NB4 (cell line): ENCODE measurements at regions not wholly inside any gene's neighbourhood (a gene's known extent, or its start where the extent isn't known, plus 50 kb on each side); places are given as distances from the start of the nearest gene placed in this dataset.

Source experiments
- CTCF ChIP-seq: IDR thresholded peaks from one replicate; pipeline ENCODE4 v1.5.1; 2012; ENCODE audit warnings: low read depth, low read length
- MAX ChIP-seq: IDR thresholded peaks from 2 replicates; pipeline ENCODE4 v1.6.1; 2011; ENCODE audit warnings: low read depth, low read length
- POLR2A ChIP-seq: IDR thresholded peaks from 2 replicates; pipeline ENCODE4 v1.6.1; 2011; ENCODE audit warnings: mild to moderate bottlenecking; ENCODE audit not compliant: insufficient read length; ENCODE audit errors: extremely low read depth

- TF ChIP-seq CTCF (no peak), MAX (no peak), POLR2A (no peak)
Observed at GRCh38 chrX:149074398-149074797, 430.7 kb downstream of the IDS start.
